Gastrocnemius medialis (tissue), 4 donors: ENCODE measurements at regions not wholly inside any gene's neighbourhood (a gene's known extent, or its start where the extent isn't known, plus 50 kb on each side); places are given as distances from the start of the nearest gene placed in this dataset.

Experiments
- ATAC-seq, 2 donors: fragments of 150-250 bp; one replicate each; pipeline ENCODE4 v1.9.1; 2016
- DNase-seq, 2 donors: peaks; one replicate each; pipeline ENCODE4 v3.0.0-alpha.2; 2019
- H3K27ac ChIP-seq, 4 donors: fragments of 200-600 bp; sonication (generic); 1 replicate in 1 of 4; 2 replicates in 3 of 4; pipeline ENCODE4 v1.5.1; 2016 to 2018; ENCODE audit warnings: mild to moderate bottlenecking in 2 of 4, moderate library complexity in 1 of 4
- H3K27me3 ChIP-seq, 3 donors: fragments of 200-600 bp; sonication (generic) in 2 of 3; 1 replicate in 1 of 3; 2 replicates in 2 of 3; pipeline versions ENCODE4 v1.5.1 to v1.6.0; 2016 to 2019; ENCODE audit warnings: mild to moderate bottlenecking in 1 of 3, moderate library complexity in 1 of 3
- H3K36me3 ChIP-seq, 2 donors: fragments of 200-600 bp; sonication (generic) in 1 of 2; one replicate each; pipeline ENCODE4 v1.5.1; 2017 to 2018
- H3K4me1 ChIP-seq, 2 donors: fragments of 200-600 bp; sonication (generic) in 1 of 2; one replicate each; pipeline ENCODE4 v1.5.1; 2016 to 2017; ENCODE audit warnings: mild to moderate bottlenecking in 2 of 2
- H3K4me3 ChIP-seq, 4 donors: fragments of 200-600 bp; sonication (generic) in 3 of 4; 1 replicate in 1 of 4; 2 replicates in 3 of 4; pipeline ENCODE4 v1.5.1; 2016 to 2019; ENCODE audit warnings: mild to moderate bottlenecking in 2 of 4
- H3K9me3 ChIP-seq, 3 donors: fragments of 200-600 bp; sonication (generic) in 2 of 3; 1 replicate in 1 of 3; 2 replicates in 2 of 3; pipeline ENCODE4 v1.5.1; 2016 to 2019
- POLR2A ChIP-seq, 2 donors: fragments of 450-650 bp; IDR thresholded peaks; one replicate each; pipeline ENCODE4 v1.6.1; 2017; ENCODE audit warnings: antibody characterized with exemption in 2 of 2, mild to moderate bottlenecking in 2 of 2, moderate library complexity in 2 of 2
- in situ Hi-C, 4 donors: fragments of 200-750 bp; cut with MboI; loops; one replicate each; pipeline versions ENCODE4 v1.15.0 to v1.8.0; 2017; ENCODE audit warnings: low sequenced_read_pairs in 4 of 4
- intact Hi-C: fragments of 100-400 bp; cut with DNase I; formaldehyde crosslinking; loops from one replicate; pipeline ENCODE4 v1.15.1; 2023; ENCODE audit warnings: low total_unique reads
- TF ChIP-seq, protein P1 (sequence below), 5 experiments: fragments of 450-650 bp in 3 of 5; fragments of 200-600 bp in 2 of 5; sonication (generic) in 2 of 5; IDR thresholded peaks in 4 of 5; conservative IDR thresholded peaks in 1 of 5; 1 replicate in 4 of 5; 2 replicates in 1 of 5; pipeline ENCODE4 v1.5.1; 2016 to 2019; ENCODE audit warnings: antibody characterized with exemption in 5 of 5, mild to moderate bottlenecking in 3 of 5, moderate library complexity in 3 of 5

DNA sequence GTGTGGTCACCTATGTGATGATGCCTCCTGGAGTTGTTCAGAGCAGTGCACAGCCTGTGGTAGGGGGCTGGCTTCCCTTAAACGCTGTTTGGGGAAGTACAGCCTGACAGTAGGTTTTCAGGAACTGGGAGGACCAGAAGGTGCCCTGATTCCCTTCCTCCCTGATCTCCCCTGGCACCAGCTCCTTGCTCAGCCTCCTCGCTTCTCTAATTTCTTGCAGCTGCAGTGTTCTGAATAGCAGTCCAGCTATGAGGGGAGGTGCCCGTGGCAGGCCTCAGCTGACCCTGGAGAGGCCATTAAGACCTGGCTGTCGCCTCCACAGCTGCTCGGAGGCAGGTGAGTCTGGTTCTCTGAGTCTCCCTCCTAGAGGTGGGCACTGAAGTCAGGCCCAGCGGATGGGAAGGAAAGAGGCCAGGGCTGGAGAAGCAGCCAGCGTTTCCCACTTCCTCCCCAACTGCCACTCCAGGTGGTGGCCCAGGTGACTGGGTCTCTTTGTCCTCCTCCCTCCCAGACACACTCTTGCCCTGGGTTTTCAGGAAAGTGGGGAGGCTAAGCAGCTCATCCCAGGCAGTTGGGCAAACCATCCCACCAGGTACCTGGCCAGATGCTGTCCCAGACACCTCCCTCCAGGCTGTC, 52.0 kb upstream of the RPL11 start:
- H3K36me3 ChIP-seq = no peaks in the 10 kb centered on the region
- H3K4me3 ChIP-seq = no peak overlapping the region
- peaks cover 34% of the 10 kb centered on the region in 2 donors for H3K4me1 ChIP-seq
- ATAC-seq (peak; percentile 65 to 66), DNase-seq (peak; percentile 46 to 71)
- intact Hi-C loops = no loop called here
- peak overlapping the region in 3 of 4 donors; percentile 27 to 51 (median 43) for H3K27ac ChIP-seq
- H3K27me3 ChIP-seq = no peaks in the 10 kb centered on the region
- no peaks in the 10 kb centered on the region for H3K9me3 ChIP-seq
- TF ChIP-seq, protein P1, sequence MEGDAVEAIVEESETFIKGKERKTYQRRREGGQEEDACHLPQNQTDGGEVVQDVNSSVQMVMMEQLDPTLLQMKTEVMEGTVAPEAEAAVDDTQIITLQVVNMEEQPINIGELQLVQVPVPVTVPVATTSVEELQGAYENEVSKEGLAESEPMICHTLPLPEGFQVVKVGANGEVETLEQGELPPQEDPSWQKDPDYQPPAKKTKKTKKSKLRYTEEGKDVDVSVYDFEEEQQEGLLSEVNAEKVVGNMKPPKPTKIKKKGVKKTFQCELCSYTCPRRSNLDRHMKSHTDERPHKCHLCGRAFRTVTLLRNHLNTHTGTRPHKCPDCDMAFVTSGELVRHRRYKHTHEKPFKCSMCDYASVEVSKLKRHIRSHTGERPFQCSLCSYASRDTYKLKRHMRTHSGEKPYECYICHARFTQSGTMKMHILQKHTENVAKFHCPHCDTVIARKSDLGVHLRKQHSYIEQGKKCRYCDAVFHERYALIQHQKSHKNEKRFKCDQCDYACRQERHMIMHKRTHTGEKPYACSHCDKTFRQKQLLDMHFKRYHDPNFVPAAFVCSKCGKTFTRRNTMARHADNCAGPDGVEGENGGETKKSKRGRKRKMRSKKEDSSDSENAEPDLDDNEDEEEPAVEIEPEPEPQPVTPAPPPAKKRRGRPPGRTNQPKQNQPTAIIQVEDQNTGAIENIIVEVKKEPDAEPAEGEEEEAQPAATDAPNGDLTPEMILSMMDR (IDR thresholded peaks at IDR 0.05 in 4 of 5, conservative IDR thresholded peaks at IDR 0.05 in 1 of 5) = no peak
- TF ChIP-seq POLR2A (IDR thresholded peaks at IDR 0.05) = no peak
- in situ Hi-C loops = loop anchor here (5.0 kb wide), 1 partner anchor 92 kb away; no protein-coding TSS in a partner anchor

DNA sequence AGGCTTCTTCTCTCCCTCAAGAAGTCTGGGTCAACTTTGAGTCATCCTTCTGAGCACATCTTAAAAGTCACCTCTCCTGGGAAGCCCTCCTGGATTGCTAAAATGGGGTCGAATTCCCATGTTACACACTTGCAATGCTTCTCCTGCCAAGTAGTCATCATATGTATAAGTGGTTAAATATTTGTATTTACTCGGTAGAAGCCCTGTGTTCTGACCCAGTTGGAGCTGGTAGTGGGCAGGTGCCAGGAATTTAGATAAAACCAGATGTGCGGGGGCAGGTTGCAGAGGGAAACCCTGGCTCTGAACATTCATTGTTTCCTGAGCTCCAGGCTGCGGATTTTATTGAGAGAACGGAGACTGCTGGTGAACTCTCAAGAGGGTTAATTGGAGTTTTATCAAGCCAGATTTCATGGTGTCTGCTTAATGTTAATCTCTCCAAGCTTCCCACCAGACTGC, 52.8 kb upstream of the RPL11 start:
- no peak overlapping the region for H3K4me3 ChIP-seq
- in situ Hi-C loops (loop anchor here (5.0 kb wide), 1 partner anchor 92 kb away; no protein-coding TSS in a partner anchor), intact Hi-C loops (no loop called here)
- DNase-seq (no peak), ATAC-seq (no peak)
- H3K27ac ChIP-seq = peak overlapping the region in 3 of 4 donors; percentile 27 to 59 (median 39)
- no peak for TF ChIP-seq POLR2A (IDR thresholded peaks at IDR 0.05)
- TF ChIP-seq, protein P1 (IDR thresholded peaks at IDR 0.05 in 4 of 5, conservative IDR thresholded peaks at IDR 0.05 in 1 of 5) = no peak
- no peaks in the 10 kb centered on the region for H3K36me3 ChIP-seq
- no peaks in the 10 kb centered on the region for H3K9me3 ChIP-seq
- no peaks in the 10 kb centered on the region for H3K27me3 ChIP-seq
- H3K4me1 ChIP-seq = peaks cover 27 to 30% of the 10 kb centered on the region in 2 donors

DNA sequence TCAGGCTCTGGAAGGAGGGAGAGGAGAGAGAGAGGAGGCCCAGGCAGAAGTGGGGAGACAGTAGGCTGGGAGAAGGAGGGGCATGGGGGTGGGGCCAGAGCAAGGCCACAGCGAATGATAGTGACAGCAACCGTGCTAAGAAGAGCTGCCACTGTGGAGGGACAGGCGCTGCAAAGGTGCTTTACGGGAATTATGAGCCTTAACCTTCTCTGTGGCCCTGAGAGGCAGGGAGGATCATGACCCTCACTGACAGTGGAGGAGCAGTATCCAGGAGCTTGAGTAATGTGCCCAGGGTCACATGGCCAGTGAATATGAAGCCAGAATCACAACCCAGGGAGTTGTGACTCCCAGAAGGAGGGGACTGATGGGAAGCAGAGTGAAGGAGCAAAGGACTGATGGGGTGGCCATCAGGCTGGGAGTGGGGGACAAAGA, 53.4 kb upstream of the RPL11 start:
- Histone ChIP-seq H3K4me3 (no peak overlapping the region), H3K27ac (peak overlapping the region in 3 of 4 donors; percentile 26 to 59 (median 39)), H3K4me1 (peaks cover 22 to 24% of the 10 kb centered on the region in 2 donors), H3K9me3 (no peaks in the 10 kb centered on the region), H3K27me3 (no peaks in the 10 kb centered on the region), H3K36me3 (no peaks in the 10 kb centered on the region)
- in situ Hi-C loops (loop anchor here (5.0 kb wide), 1 partner anchor 91 kb away; no protein-coding TSS in a partner anchor), intact Hi-C loops (no loop called here)
- TF ChIP-seq POLR2A (IDR thresholded peaks at IDR 0.05) = no peak
- TF ChIP-seq, protein P1 (IDR thresholded peaks at IDR 0.05 in 4 of 5, conservative IDR thresholded peaks at IDR 0.05 in 1 of 5) = no peak
- peak; percentile 32 for ATAC-seq
- peak in 1 of 2 donors; percentile 48 for DNase-seq

DNA sequence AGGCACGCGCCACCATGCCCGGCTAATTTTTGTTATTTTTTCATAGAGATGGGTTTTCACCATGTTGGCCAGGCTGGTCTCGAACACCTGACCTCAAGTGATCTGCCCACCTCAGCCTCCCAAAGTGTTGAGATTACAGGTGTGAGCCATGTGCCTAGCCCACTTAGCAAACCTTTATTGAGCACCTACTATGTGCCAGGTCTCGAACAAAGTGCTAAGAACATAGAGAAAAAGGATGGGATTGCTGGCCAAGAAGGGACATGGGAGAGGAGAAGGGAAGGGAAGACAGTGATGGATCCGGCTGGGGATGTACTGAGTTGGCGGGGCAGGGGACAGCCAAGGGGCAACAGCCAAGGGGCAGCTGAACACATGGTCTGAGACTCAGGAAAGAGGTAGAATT, 55.6 kb upstream of the RPL11 start:
- no peaks in the 10 kb centered on the region for H3K27me3 ChIP-seq
- TF ChIP-seq, protein P1 (IDR thresholded peaks at IDR 0.05 in 4 of 5, conservative IDR thresholded peaks at IDR 0.05 in 1 of 5) = no peak
- TF ChIP-seq POLR2A (IDR thresholded peaks at IDR 0.05) = no peak
- intact Hi-C loops (no loop called here), in situ Hi-C loops (loop anchor here (5.0 kb wide), 1 partner anchor 89 kb away; no protein-coding TSS in a partner anchor)
- no peaks in the 10 kb centered on the region for H3K36me3 ChIP-seq
- H3K4me1 ChIP-seq = peaks cover 22% of the 10 kb centered on the region in 2 donors
- DNase-seq (no peak), ATAC-seq (no peak)
- no peak overlapping the region for H3K27ac ChIP-seq
- H3K4me3 ChIP-seq = no peak overlapping the region
- no peaks in the 10 kb centered on the region for H3K9me3 ChIP-seq
